Inferior parietal cortex (tissue), 1 donor: ENCODE measurements at regions not wholly inside any gene's neighbourhood (a gene's known extent, or its start where the extent isn't known, plus 50 kb on each side); places are given as distances from the start of the nearest gene placed in this dataset.
A peak's percentile ranks its signal among the peaks of the same experiment; 100 is the strongest.
"Not testable (repeated sequence)": the region's sequence is repeated elsewhere in the genome, so short reads cannot be mapped to it uniquely, and the experiment has no call there.

Source experiments
- DNase-seq: peaks from one replicate; pipeline ENCODE4 v3.0.0-alpha.2; 2016; ENCODE audit errors: extremely low spot score

GRCh38 chr10:106384496-106384895 is 780.0 kb downstream of the SORCS1 start:
- DNase-seq, result no peak

GRCh38 chr10:106380706-106381105 is 783.8 kb downstream of the SORCS1 start:
- DNase-seq, result no peak

- DNase-seq, result no peak
Observed at GRCh38 chr10:106378251-106378650, 786.3 kb downstream of the SORCS1 start.

DNA sequence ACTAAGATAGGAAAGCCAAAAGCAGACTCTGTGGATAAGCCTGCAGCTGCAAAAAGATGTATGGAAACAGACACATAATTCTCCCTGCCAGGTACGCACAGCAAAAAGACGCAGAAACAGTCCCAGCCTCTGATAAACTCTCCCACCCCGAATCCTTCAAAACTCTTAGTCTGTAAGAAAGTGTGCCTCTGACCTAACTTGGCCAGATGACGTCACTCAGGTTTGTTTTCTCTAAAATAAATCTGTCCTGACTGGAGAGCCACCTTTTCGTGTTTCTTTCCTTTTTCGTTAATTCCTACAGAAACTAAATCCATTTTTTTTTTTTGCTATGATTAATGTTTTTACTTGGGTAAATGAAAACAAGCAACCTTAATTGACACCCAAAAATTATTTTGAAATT is 793.8 kb downstream of the SORCS1 start:
- DNase-seq, result no peak

DNA sequence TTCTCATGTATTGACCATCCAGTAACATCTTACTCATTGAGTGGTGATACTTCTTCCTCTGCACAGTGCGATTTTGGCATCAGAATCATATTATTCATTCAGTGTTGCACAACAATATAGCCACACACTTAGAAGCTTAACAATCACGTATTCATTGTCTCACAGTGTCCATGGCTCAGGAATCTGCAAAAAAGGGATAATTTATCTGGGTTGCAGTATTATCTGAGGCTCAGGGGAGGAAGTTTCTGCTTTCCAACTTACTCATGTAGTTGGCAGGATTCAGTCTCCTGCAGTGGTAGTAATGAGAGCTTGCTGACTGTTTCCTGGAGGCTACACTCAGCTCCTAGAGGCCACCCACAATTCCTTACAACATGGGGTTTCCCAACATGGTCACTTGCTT is 803.6 kb downstream of the SORCS1 start:
- DNase-seq, result no peak

DNA sequence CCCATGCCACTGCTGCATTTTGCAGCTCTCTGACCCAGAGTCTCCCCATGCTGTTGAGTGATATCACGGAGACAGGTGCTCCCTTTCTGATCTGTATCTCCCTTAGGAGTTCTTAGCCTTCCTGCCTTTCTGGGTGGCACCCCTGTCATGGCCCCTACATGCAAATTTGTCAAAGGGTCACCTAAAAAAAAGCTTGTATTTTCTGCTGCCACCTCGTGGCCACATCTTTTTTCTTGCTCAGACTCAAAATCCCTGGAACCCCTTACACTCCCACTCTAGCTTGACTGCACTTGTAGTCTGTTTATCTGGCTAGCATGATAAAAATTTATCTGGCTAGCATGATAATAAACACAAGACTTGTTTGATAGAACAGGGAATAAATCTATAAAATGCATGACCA is 809.1 kb downstream of the SORCS1 start:
- DNase-seq, result no peak

GRCh38 chr10:106348933-106349332 is 815.6 kb downstream of the SORCS1 start:
- no peak for DNase-seq

DNA sequence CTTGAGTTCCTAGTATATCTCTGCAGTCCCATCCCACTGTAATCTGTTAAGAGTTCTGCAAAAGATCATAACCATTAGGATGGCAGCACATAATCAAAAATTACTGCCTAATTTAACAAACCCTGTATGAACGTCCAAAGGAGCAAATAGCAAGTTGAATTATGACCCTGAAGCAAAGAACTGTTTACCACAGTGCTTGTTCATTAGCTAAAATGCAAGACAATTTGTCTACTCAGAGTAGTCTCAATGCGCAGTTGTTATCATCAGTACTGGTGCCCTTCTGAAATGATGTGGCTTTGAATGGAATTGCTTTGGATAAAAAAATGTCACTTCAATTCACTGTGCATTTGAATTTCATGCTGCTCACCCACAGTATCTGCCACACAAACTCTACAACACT is 817.0 kb downstream of the SORCS1 start:
- no peak for DNase-seq

DNA sequence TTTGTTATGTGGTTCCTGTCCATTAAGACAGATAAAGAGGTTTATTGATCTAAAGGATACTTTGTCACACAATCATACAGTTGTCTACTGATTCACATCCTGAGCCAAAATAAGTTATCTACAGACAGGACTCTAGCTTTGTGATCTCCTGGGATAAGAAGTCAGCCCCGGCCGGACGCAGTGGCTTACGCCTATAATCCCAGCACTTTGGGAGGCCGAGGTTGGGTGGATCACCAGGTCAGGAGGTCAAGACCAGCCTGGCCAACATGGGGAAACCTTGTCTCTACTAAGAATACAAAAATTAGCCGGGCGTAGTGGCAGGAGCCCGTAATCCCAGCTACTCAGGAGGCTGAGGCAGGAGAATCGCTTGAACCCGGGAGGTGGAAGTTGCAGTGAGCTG is 821.0 kb downstream of the SORCS1 start:
- not testable (repeated sequence) for DNase-seq

- no peak for DNase-seq
Observed at GRCh38 chr10:106341356-106341755, 823.1 kb downstream of the SORCS1 start.

DNA sequence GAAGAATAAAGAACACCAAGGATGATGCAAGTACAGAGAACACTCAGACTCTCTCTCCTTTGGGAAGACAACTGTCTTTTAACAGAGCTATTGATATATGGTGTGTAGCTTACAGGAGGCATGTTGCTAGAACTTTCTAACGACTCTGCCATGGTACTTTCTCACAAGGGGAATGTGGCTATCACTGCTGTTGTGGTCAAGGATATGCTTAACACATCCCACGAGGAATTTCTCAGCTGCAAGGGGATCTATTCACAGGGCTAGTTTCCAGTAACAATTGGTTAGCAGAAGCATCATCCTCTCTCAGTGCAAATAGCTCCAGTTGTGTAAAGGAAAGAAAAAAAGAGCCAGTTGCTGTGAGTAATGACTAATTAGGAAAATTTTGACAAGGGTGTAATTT is 826.0 kb downstream of the SORCS1 start:
- no peak for DNase-seq

DNA sequence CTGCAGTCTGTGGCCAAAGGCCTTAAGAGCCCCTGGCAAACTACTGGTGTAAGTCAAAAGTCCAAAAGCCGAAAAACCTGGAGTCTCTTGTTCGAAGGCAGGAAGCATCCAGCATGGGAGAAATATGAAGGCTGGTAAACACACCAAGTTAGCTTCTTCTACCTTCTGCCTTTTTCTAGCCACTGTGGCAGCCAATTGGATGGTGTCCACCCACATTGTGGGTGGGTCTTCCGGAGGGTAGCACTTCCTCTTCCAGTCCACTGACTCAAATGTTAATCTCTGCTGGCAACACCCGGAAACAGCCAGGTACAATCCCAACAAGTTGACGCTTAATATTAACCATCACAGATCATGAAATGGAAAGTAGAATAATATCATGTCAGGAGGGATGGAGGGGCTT is 827.6 kb downstream of the SORCS1 start:
- DNase-seq, result no peak

DNA sequence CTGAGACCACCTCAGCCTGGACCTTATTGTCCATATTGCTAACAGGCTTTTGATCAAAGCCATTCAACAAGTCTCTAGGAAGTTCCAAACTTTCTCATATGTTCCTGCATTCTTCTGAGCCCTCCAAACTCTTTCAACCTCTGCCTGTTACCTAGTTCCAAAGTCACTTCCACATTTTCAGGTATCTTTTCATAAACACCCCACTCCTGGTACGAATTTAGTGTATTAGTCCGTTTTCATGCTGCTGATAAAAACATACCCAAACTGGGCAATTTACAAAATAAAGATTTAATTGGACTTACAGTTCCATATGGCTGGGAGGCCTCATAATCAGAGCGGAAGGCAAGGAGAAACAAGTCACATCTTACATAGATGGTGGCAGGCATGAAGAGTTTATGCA is 836.8 kb downstream of the SORCS1 start:
- no peak for DNase-seq

- DNase-seq, result no peak
Observed at GRCh38 chr10:106320876-106321275, 843.6 kb downstream of the SORCS1 start.

- no peak for DNase-seq
Observed at GRCh38 chr10:106320078-106320477, 844.4 kb downstream of the SORCS1 start.

GRCh38 chr10:106317554-106317953 is 847.0 kb downstream of the SORCS1 start:
- no peak for DNase-seq

GRCh38 chr10:106313041-106313440 is 851.5 kb downstream of the SORCS1 start:
- DNase-seq, result no peak

DNA sequence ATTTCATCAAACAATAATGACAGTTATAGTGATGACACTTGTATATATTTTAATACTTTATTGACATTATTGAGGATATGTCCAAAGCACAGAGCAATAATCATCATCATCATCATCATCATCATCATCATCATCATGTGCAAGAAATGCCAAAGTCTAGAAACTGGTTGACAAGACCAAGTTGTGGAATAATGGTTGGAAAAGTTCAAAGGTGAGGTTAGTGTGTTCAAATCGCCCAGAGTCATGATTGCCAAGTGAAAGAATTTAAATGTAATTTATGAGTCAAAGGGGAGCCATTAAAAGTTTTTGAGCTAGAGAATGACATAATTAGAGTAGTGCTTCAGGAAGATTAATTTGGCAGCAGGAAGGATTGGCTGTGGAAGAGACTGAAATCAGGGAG is 852.4 kb downstream of the SORCS1 start:
- no peak for DNase-seq

- DNase-seq, result no peak
Observed at GRCh38 chr10:106311590-106311989, 852.9 kb downstream of the SORCS1 start.

DNA sequence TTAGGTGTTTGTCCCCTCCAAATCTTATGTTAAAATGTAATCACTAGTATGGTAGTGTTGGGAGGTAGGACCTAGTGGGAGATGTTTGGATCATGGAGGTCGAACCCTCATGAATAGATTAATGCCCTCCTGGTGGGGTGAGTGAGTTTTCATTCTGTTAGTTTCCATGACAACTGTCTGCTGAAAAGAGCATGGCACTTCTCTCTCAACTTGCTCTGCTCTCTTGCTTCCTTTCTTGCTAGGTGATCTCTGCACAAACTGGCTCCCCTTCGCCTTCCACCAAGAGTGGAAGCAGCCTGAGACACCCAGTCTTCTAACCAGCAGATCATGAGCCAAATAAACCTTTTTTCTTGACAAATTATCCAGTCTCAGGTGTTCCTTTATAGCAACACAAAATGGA is 853.9 kb downstream of the SORCS1 start:
- DNase-seq, result no peak

DNA sequence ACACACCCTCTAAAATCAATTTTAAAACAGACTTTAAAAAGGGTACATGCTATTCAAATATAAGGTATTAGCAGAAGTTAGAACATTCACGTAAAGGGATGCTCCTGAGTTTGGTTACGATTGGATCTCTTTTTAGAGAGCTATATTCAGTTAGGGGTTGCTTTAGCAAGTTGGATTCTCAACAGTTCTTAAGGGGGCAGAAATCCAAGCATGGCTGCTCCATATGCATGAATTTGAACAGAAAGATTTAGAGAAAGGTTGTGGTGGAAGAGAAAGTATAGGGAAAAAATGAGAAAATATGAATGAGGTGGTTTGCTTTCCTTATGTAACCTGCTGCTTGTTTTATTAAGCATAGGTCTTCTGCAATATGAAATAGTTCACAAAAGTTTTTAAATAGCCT is 855.1 kb downstream of the SORCS1 start:
- DNase-seq, result no peak

GRCh38 chr10:106308284-106308683 is 856.2 kb downstream of the SORCS1 start:
- no peak for DNase-seq

DNA sequence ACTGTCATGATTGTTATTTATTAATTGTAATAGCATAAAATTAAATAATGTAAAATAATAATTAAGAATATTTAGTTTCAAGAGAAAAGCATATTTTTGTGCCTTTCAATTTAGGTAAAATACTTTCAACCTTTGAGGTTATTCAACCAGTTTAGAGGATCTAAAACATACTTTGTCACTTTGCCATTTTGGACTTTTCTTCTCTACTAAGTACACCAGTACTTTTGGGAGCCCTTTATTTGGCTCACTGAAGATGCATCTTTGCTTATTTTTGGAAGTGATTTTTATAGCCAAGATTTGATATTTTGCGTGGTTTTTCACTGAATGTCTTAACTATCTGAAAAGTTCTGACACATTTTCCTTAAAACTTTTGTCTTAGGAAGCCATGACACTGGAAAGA is 860.5 kb downstream of the SORCS1 start:
- DNase-seq, result no peak

DNA sequence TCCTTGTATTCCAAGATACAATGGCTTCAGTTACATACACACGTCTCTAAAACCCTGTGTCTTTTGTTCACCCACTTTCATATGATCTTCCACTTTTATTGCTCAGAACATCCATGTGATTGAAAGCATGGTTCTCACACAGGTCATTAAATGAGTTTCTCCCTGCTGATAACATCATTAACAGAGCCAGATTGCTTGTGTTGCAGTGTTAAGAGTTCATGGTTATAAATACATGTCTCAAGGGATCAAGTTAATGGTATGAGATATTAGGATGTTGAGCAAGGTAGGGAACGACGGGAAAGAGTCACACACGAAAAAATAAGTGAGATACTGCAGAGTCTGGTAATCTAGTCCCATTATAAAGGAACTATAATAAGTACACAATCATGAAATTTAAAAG is 861.5 kb downstream of the SORCS1 start:
- no peak for DNase-seq

DNA sequence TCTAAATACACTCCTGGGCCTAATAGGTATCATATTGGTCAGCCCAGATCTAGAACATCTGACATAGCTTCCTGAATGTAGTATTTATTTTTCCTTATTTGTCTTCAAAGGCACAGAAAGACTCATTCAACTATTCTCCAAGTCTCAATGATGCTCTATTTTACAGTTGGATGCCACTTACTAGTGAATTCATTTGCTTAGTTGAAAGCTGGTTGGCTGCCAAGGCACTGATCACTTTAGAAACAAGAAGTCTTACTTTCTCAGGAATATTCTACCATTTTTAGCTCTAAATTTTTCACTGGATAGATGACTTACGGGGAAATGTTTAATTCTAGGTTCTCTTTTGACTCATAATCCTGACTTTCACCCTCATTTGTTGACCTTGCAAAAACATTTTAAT is 863.4 kb downstream of the SORCS1 start:
- peak; percentile 12 for DNase-seq
